GM21528 (cell line): ENCODE measurements at regions not wholly inside any gene's neighbourhood (a gene's known extent, or its start where the extent isn't known, plus 50 kb on each side); places are given as distances from the start of the nearest gene placed in this dataset.

Source experiments
- ATAC-seq: cut with Tn5 transposase; IDR thresholded peaks from one replicate; pipeline ENCODE4 v1.9.1; 2021; ENCODE audit warnings: mild to moderate bottlenecking, moderate library complexity; ENCODE audit not compliant: unreplicated experiment, low FRiP score

- ATAC-seq = no peak
Observed at GRCh38 chr4:138894709-138895108, 120.9 kb upstream of the NOCT start.

DNA sequence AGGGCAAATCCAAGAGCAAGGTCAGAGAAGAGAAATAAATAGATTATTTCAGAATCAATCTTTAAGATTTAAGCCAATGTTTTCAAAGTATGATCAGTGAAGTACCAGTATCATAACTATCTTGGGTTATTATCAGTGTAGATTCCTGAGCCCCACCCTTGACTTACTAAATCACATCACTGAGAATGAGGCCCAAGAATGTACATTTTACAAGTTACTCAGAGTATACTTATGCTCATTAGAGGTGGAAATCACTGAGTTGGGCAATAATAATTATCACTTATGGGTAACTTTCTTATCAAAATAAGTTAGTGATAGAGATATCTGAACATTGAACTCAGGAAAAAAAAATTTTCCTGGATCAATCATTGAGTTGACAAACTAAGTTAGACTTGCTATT, 121.6 kb upstream of the NOCT start:
- no peak for ATAC-seq

DNA sequence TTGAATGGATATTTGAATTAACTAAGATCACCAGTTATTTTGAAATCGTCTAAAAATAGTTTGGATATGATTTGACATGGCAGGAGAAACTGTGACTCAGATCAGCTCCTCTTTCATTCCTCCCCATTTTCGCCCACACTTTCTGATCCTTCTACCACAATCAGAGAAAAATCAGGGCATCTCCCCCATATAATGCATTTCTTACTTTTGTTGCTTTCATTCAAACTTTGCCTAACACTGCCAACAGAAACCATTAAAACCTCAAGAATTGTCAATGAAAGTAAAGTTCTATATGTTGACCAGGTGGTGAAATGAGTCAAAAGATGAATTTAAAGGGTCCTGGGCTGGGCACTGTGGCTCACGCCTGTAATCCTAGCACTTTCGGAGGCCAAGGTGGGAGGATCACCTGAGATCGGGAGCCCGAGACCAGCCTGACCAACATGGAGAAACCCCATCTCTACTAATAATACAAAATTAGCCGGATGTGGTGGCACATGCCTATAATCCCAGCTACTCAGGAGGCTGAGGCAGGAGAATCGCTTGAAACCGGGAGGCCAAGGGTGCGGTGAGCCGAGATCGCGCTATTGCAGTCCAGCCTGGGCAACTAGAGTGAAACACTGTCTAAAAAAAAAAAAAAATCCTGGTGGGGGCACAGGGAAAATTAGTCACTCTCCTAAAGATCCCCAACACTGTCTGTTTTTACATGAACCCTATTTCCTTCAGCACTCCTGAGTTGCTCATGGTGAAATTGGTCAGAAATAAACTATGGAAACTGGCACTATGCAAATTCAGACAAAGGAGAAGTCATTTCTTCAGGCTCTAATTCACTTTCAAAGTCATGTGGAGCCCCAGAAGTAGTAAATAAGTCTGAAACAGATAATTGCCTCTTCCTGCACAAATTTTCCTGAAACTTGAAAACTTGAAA, 122.8 kb upstream of the NOCT start:
- ATAC-seq = no peak

DNA sequence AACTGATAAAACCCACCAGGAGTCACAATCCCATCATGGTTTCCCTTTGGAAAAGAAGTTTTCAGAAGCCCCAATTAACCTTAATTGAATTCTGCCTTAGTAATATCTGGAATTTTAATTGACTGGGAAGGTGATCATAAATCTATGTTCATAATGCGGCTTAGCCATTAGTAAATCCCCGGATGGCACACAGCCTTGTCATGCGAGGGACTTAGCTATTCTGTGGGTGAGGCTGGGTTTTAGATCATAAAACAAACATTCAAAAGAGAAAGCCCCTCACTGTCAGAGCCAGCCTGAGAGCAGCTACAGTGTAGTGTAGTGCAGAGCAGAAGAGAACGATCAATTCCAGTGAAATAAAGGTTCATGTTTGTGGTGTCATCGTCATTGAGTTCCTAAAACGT, 124.0 kb upstream of the NOCT start:
- ATAC-seq = no peak

- ATAC-seq = no peak
Observed at GRCh38 chr4:138890891-138891570, 124.5 kb upstream of the NOCT start.

GRCh38 chr4:138889216-138889615, 126.4 kb upstream of the NOCT start:
- ATAC-seq = no peak

- no peak for ATAC-seq
Observed at GRCh38 chr4:138887741-138888140, 127.8 kb upstream of the NOCT start.

GRCh38 chr4:138887341-138887740, 128.2 kb upstream of the NOCT start:
- ATAC-seq = no peak

GRCh38 chr4:138879757-138880156, 135.8 kb upstream of the NOCT start:
- ATAC-seq = no peak

GRCh38 chr4:138875891-138876608, 139.5 kb upstream of the NOCT start:
- no peak for ATAC-seq

DNA sequence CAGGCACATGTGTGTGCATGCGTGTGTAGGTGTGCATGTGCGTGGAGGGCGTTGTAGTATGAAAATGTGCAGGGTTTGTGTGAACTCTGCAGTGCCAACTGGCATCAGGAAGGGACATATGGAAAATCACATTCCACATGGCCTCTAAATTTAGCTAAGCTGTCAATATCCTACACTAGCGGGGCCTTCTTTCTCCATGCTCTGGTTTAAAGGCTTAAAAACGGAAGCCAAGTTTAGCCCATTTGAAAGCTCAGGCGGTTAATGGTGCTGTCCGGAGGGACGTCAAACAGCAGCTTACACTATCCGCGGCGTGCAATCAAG, 144.1 kb upstream of the NOCT start:
- no peak for ATAC-seq

DNA sequence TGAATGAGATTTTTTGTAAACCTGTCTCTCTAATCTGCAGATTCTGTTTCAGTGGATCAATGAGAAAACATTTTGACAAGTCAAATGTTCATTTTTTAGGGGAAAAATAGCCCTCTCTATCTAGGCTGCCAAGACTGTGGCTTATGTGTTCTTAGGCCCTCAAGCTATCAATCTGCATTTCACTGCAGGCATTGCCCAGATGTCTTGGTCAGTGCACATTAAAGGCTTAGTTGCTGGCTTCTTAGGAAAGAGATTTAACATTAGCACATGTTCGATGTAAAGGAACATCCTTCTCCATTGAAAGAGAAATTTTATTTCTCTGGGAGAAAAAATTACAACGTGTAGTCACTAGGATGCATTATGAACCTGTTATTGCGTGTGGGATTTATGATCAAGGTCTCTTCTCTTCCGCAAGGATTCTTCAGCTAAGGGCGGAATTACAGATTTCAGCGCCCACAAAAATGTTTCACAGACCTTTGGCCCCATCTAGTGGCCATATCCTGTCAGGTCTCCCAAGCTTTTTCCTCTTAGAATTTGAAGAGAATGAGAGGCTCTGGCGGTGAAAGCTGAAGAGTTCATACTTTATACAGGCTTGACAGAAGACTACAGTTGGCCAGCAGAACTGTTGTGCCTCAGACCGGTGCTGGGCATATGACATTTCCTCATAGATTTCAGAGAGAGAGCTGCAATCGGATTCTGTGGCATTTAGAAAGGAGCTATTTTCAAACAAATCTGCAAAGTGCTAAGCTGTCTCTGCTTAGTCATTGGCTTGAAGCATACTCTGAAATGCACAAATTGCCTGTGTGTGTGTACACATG, 144.6 kb upstream of the NOCT start:
- peak; percentile 68 for ATAC-seq

DNA sequence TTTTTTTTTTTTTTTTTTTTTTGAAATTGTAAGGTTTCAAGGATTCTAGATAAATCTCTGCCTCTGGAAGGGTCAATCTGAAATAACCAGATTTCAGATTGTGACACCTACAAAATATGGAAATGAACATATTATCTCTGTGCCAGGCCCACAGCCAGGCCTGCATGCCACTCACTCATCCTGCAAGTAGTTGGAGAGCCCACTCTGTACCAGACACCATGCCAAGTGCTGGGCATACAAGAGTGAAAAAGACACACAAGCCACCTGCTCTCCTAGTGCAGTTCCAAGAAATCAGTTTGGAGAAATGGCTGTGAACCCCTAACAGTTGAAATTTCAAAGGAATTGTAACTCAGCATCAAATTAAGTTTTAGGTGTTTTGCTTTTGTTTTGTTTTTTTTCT, 145.9 kb upstream of the NOCT start:
- no peak for ATAC-seq

DNA sequence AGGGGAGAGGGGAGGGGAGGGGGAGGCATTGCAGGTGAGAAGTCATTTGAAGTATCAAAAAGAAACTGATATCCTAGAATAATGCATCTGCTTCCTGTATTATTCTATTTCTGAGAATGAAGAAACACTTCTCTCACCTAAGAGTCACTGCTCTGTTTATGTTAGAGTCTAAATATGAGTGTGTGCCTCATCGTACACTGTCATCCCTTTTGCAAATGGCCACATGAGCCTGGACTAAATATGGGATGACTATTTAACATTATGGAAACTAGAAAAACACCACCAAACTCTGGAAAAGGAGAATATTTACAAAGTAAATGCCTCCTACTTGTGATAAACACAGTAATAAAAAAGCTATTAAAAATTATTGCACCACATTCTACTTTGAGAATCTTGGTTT, 146.4 kb upstream of the NOCT start:
- no peak for ATAC-seq

- ATAC-seq = no peak
Observed at GRCh38 chr4:138868562-138868961, 147.0 kb upstream of the NOCT start.

DNA sequence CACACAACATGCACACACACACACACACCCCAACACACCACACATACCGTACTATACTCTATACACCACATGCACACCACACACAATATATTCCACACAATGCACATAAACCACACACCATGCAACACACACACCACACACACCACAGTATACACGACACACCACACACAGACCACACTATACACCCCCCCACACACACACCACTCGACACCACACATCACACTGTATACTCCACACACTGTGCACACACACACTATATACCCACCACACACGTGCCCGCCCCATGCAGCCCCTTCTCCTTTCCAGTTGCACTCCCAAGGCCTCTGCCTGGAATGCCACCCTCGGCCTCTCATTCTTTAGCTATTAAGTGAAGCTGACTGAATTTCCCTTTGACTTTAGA, 148.2 kb upstream of the NOCT start:
- no peak for ATAC-seq

DNA sequence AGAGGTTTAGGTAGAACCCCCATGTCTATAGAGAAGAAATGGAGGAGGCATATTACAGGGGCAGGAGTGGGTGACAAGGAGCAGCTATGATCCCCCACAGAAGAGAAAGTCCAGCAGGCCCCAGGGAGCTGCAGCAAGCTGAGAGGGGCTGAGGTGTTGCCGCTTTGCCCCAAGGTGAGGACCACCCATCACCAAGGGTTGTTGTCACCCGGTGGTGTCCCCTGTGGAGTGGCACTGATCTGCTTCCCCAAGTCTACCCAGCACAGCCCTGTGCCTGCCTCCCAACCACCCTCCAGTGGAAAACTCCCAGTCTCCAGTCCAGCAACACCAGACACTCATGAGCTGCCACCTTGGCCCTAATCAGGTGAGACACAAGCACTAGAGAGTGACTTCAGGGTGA, 149.3 kb upstream of the NOCT start:
- ATAC-seq = no peak

- ATAC-seq = no peak
Observed at GRCh38 chr4:138865765-138866164, 149.8 kb upstream of the NOCT start.

- ATAC-seq = no peak
Observed at GRCh38 chr4:138864961-138865720, 150.4 kb upstream of the NOCT start.

DNA sequence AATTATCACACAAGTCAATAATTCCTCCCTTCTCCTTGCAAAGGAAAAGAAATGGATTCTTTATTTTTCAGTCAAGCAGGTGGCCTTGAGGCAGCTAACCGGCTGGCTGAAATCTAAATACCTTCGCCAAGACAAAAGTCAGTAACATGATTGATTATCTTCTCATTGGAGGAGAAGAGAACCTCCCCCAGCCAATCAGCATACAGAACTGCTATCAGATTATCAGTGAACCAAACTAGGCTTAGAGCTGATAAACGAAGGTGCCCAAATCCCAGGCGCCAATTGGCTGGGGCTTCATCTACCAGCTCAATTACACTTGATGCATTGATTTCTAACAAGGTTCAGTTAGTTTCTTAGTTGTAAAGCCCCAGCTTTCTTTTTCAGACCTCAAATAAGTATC, 152.4 kb upstream of the NOCT start:
- no peak for ATAC-seq
